CD4-positive, alpha-beta T cell (primary cell): ENCODE measurements at regions not wholly inside any gene's neighbourhood (a gene's known extent, or its start where the extent isn't known, plus 50 kb on each side); places are given as distances from the start of the nearest gene placed in this dataset.

ENCODE experiments used
- ATAC-seq: fragments of 200-7000 bp; cut with Tn5 transposase; one replicate; pipeline ENCODE4 v1.10.0; 2022; ENCODE audit warnings: mild to moderate bottlenecking; ENCODE audit not compliant: poor library complexity
- CTCF ChIA-PET: fragments of 350-600 bp; sonication (Branson Sonifier 250); formaldehyde crosslinking; loops from one replicate; lab custom pipeline; 2021; ENCODE audit warnings: antibody characterized with exemption, inconsistent platforms; lab: Charles Lee
- POLR2A ChIA-PET: fragments of 350-600 bp; sonication (Branson Sonifier 250); formaldehyde crosslinking; loops from one replicate; lab custom pipeline; 2021; ENCODE audit warnings: antibody characterized with exemption, inconsistent platforms; lab: Charles Lee
- DNase-seq, 14 experiments: peaks; one replicate each; pipeline ENCODE4 v3.0.0-alpha.2; 2013 to 2020; ENCODE audit warnings: mixed read lengths in 2 of 14
- H3K27ac ChIP-seq, 2 donors: one replicate each; pipeline versions ENCODE4 v1.5.1 to v1.7.0; 2013; ENCODE audit warnings: low read length in 2 of 2, low read depth in 1 of 2, mild to moderate bottlenecking in 1 of 2
- H3K27me3 ChIP-seq, 2 experiments: 1 replicate in 1 of 2; 2 replicates in 1 of 2; pipeline versions ENCODE4 v1.6.1 to v1.7.0; 2013; ENCODE audit warnings: low read length in 2 of 2, control low read depth in 1 of 2, mild to moderate bottlenecking in 1 of 2, moderate library complexity in 1 of 2; ENCODE audit not compliant: insufficient read depth in 2 of 2, control insufficient read depth in 1 of 2
- H3K36me3 ChIP-seq: one replicate; pipeline ENCODE4 v1.6.1; 2013; ENCODE audit warnings: low read length, control low read depth; ENCODE audit not compliant: insufficient read depth
- H3K4me1 ChIP-seq: one replicate; pipeline ENCODE4 v1.6.1; 2013; ENCODE audit warnings: low read length, control low read depth; ENCODE audit not compliant: insufficient read depth
- H3K4me3 ChIP-seq: one replicate; pipeline ENCODE4 v1.5.1; 2013; ENCODE audit warnings: mild to moderate bottlenecking, low read length, moderate library complexity
- H3K9me3 ChIP-seq, 2 experiments: 1 replicate in 1 of 2; 2 replicates in 1 of 2; pipeline versions ENCODE4 v1.6.1 to v1.7.0; 2013; ENCODE audit warnings: low read length in 2 of 2, mild to moderate bottlenecking in 2 of 2, control low read depth in 1 of 2, moderate library complexity in 1 of 2; ENCODE audit not compliant: control insufficient read depth in 1 of 2, insufficient read depth in 1 of 2
- H3K27ac Mint-ChIP-seq: one replicate; pipeline ENCODE4 v1.8.0; 2020; ENCODE audit warnings: mixed read lengths
- H3K27me3 Mint-ChIP-seq: one replicate; pipeline ENCODE4 v1.8.0; 2021; ENCODE audit warnings: mixed read lengths
- H3K36me3 Mint-ChIP-seq: one replicate; pipeline ENCODE4 v1.8.0; 2021; ENCODE audit warnings: low read depth, mixed read lengths
- H3K4me1 Mint-ChIP-seq: one replicate; pipeline ENCODE4 v1.8.0; 2021; ENCODE audit warnings: low read depth, mixed read lengths
- H3K4me3 Mint-ChIP-seq: one replicate; pipeline ENCODE4 v1.8.0; 2020; ENCODE audit warnings: mild to moderate bottlenecking, mixed read lengths
- H3K9me3 Mint-ChIP-seq: one replicate; pipeline ENCODE4 v1.8.0; 2020; ENCODE audit warnings: mixed read lengths
- CTCF ChIP-seq: fragments of 200-600 bp; IDR thresholded peaks from one replicate; pipeline ENCODE4 v1.8.0; 2022; ENCODE audit warnings: antibody characterized with exemption, mild to moderate bottlenecking
- intact Hi-C, 2 experiments: fragments of 100-400 bp; cut with DNase I in 1 of 2; cut with micrococcal nuclease in 1 of 2; formaldehyde crosslinking; loops; one replicate each; pipeline versions ENCODE4 v1.15.1 to v1.9.0; 2023 to 2025; cut with DNase I, micrococcal nuclease

- no peak for TF ChIP-seq CTCF
- intact Hi-C loops: no loop called here
- ATAC-seq (no peak), DNase-seq (no peak)
- no peaks in the 10 kb centered on the region for H3K36me3 Mint-ChIP-seq
- H3K27me3 Mint-ChIP-seq: no peaks in the 10 kb centered on the region
- no peak overlapping the region for H3K4me3 Mint-ChIP-seq
- Histone ChIP-seq H3K36me3 (no peaks in the 10 kb centered on the region), H3K27ac (no peak overlapping the region), H3K9me3 (no peaks in the 10 kb centered on the region), H3K27me3 (no peaks in the 10 kb centered on the region), H3K4me1 (no peaks in the 10 kb centered on the region), H3K4me3 (no peak overlapping the region)
- CTCF ChIA-PET: no interaction called here
- H3K9me3 Mint-ChIP-seq: peaks cover 2% of the 10 kb centered on the region
- H3K27ac Mint-ChIP-seq: no peak overlapping the region
- POLR2A ChIA-PET: no interaction called here
- H3K4me1 Mint-ChIP-seq: no peaks in the 10 kb centered on the region
These were observed 340.3 kb downstream of the EPHA7 start for GRCh38 chr6:93079061-93079460.

- POLR2A ChIA-PET: no interaction called here
- Mint-ChIP-seq H3K4me1 (no peaks in the 10 kb centered on the region), H3K27me3 (no peaks in the 10 kb centered on the region), H3K27ac (no peak overlapping the region), H3K36me3 (no peaks in the 10 kb centered on the region), H3K9me3 (peaks cover 8% of the 10 kb centered on the region), H3K4me3 (no peak overlapping the region)
- no peak for TF ChIP-seq CTCF
- no peaks in the 10 kb centered on the region for H3K4me1 ChIP-seq
- ATAC-seq (no peak), DNase-seq (no peak)
- CTCF ChIA-PET: no interaction called here
- H3K27me3 ChIP-seq: no peaks in the 10 kb centered on the region
- peaks cover 0 to 4% of the 10 kb centered on the region in 2 experiments for H3K9me3 ChIP-seq
- no peak overlapping the region for H3K27ac ChIP-seq
- intact Hi-C loops: no loop called here
- no peaks in the 10 kb centered on the region for H3K36me3 ChIP-seq
- H3K4me3 ChIP-seq: no peak overlapping the region
These were observed 345.5 kb downstream of the EPHA7 start for GRCh38 chr6:93073811-93074210.

- Mint-ChIP-seq H3K4me3 (no peak overlapping the region), H3K4me1 (no peaks in the 10 kb centered on the region), H3K36me3 (no peaks in the 10 kb centered on the region), H3K27ac (no peak overlapping the region), H3K27me3 (no peaks in the 10 kb centered on the region), H3K9me3 (peaks cover 11% of the 10 kb centered on the region)
- no peak for TF ChIP-seq CTCF
- intact Hi-C loops: no loop called here
- CTCF ChIA-PET: no interaction called here
- Histone ChIP-seq H3K27ac (no peak overlapping the region), H3K36me3 (no peaks in the 10 kb centered on the region), H3K27me3 (no peaks in the 10 kb centered on the region), H3K4me3 (no peak overlapping the region), H3K9me3 (peaks cover 0 to 11% of the 10 kb centered on the region in 2 experiments), H3K4me1 (no peaks in the 10 kb centered on the region)
- DNase-seq (no peak), ATAC-seq (no peak)
- POLR2A ChIA-PET: no interaction called here
These were observed 349.5 kb downstream of the EPHA7 start for GRCh38 chr6:93069856-93070255.
